SH-SY5Y (cell line): ENCODE measurements at regions not wholly inside any gene's neighbourhood (a gene's known extent, or its start where the extent isn't known, plus 50 kb on each side); places are given as distances from the start of the nearest gene placed in this dataset.

Source experiments
- GATA2 ChIP-seq: IDR thresholded peaks from 2 replicates; pipeline ENCODE4 v1.6.1; 2011; ENCODE audit warnings: mild to moderate bottlenecking, low read depth, low read length
- GATA3 ChIP-seq: IDR thresholded peaks from 2 replicates; pipeline ENCODE4 v1.6.1; 2011; ENCODE audit warnings: low read depth, mild to moderate bottlenecking, low read length, moderate library complexity

DNA sequence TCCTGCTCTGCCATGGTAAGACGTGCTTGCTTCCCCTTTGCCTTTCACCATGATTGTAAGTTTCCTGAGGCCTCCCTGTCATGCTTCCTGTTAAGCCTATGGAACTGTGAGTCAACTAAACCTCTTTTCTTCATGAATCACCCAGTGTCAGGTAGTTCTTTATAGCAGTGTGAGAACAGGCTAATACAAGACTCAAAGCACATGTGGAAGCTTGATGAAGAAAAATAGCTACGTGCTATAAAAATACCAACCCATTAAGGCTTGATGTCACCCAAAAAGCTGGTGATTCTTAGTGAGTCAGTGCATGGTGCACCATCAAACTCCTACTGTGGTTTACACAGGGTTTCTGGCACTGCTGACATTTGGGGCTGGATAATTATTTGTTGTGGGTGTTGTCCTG is 332.2 kb downstream of the TMEM167A start:
- no peak for TF ChIP-seq GATA3
- TF ChIP-seq GATA2: no peak

DNA sequence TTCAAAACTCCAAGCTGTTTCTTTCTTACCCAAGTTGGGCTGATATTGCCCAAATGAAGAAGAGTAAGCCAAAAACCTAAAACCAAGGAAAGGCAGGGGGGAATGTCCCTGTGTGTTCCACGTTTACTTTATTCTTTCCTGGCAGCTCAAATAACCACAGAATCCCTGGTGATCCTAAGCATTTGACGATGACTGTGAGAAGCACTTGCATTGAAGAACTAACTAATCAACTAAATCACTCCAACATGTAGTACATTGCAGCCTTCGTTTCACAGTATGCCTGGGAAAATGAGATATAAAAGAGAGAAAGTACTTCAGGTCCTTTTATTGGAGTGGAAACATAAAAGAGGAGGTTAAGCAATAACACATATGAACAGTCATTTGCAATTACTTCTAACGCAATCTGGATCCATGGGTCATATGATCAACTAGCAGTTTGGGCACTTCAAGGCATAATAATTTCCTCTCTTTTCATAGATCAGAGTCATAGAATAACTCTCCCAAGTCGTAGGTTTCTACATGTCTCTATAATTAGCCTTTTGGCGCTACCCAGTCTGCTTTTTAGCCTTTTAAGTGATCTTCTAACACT is 338.4 kb downstream of the TMEM167A start:
- no peak for TF ChIP-seq GATA3
- no peak for TF ChIP-seq GATA2

DNA sequence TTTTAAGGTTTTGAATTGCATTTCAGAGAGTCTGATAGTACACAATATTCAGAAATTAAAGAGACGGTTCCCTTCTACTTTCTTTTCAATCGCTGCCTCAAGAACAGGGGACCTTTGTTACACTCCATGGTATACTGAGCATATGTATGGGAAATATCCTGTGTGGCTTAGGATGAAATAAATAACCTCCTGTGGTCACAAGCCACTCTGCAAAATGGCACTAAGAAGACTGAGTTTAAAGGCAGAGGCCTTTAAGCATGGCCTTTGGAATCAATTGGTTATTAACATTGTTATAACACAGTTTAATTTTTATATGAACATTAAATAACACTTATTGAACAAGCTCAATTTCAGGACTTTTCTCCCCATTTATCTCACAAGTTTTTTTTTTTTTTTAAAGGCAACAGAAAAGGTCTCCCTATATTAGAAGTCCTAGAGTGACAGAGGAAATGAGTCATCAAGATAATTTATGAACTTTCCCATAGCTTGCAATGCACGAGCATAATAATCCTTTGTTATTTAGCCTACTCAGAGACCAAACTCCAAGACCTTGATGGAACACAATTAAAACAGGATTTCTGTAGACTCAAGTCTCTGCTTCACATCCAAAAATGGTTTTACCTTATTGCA is 341.9 kb downstream of the TMEM167A start:
- no peak for TF ChIP-seq GATA3
- no peak for TF ChIP-seq GATA2

DNA sequence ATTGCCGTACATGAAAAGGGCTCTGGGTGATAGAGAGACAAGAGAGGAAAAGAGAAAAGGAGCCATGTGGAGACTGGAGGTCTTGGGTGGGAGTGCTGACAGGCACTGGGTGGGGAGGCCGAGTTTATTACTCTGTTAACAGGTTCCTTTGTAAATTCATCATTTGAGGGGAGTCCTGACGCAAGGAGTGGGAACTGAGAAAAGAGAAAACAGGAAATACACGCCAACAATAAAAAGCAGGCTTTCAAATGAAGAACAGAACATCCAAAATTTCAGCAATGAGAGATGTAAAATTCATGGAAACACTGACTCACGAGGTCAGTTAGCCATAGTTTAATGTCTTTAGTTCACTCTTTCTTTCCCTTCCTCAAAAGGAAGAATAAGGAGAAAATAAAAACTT is 342.8 kb downstream of the TMEM167A start:
- TF ChIP-seq GATA2 (no peak), GATA3 (no peak)

DNA sequence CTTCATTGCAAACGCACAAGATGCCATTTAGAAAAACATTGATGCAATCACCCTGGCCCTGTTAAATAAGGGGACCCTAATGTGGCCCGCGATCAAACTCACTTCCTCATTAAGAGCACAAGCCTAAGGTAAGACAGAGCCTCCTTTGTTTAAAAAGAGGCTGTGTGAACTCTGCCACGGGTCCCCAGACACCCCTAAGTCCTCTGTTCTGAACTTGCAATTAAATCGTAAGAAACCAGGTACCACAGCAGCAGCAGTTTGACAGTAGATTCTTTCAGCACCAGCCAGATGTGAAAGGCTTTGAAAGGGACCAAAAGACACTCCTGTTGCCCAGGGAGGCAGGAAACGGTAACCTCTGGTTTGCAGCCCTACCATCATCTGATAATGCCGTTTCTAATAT is 346.3 kb downstream of the TMEM167A start:
- TF ChIP-seq GATA3 (no peak), GATA2 (no peak)

DNA sequence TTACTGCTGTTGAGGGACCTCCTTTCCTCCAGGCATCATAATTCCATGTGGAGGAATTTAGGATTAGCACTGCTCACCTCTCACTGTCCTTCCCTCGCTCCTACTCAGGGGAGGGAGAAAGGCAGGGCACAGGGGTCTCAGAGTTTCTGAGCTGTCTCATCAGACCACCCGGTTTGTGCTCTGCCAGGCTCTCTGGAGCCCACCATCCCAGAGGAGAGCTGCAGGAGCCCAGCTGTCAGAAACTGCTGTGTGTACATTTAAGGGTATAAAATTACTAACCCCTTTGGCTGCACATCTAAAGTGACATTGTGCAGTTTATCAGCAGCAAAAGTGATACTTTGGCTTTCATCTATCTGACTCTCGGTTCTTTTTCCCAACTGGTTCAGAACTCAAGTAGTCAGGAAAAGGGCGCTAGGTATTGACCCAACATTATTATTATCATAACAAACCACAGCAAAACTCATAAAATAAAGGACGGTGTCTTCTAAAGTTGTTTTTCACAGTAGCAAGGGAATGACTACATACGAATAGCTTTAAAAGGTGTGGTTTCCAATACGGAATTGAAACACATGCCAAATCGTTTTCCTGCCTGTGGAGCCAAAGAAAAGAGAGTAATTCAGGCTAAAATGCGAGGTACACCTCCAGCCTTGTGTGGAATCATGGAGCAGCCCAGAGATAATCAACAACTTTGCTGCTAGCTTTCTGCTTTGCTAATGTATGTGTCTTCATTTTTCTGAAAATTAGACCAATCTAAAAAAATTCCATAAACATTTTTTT is 348.1 kb downstream of the TMEM167A start:
- TF ChIP-seq GATA3 (no peak), GATA2 (no peak)

DNA sequence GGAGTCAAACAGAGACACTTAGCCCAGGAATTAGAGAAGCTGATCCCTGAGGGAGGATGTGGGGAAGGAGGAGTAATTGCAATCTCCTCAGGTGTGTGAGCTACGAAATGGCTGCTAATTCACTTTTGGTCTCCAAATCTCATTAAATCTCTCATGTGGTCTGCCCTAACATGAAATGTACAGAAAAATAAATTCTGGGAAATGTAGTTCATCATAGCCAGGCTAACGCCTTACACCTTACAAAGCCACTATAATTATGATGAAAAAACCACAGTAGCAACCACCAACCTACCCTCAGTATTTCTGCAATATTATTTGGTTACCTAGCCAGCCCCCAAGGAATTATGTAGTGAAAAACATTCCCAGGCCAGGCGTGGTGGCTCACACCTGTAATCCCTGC is 354.0 kb downstream of the TMEM167A start:
- no peak for TF ChIP-seq GATA3
- no peak for TF ChIP-seq GATA2

DNA sequence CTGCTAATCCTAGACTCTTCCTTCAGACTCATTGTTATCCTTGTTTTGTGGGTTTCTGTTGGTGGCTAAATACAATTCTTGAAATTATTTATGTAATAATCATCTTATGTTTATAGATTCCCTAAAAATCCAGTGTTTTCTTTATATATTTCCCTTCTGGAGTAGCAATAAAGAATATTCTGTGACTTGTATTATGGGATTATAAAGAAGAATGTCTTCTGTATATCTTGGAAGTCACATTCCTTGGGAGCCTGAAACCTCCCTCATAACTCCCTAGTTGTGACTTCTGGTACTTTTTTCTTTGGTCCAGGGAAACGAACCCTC is 356.1 kb downstream of the TMEM167A start:
- TF ChIP-seq GATA3 (no peak), GATA2 (no peak)

DNA sequence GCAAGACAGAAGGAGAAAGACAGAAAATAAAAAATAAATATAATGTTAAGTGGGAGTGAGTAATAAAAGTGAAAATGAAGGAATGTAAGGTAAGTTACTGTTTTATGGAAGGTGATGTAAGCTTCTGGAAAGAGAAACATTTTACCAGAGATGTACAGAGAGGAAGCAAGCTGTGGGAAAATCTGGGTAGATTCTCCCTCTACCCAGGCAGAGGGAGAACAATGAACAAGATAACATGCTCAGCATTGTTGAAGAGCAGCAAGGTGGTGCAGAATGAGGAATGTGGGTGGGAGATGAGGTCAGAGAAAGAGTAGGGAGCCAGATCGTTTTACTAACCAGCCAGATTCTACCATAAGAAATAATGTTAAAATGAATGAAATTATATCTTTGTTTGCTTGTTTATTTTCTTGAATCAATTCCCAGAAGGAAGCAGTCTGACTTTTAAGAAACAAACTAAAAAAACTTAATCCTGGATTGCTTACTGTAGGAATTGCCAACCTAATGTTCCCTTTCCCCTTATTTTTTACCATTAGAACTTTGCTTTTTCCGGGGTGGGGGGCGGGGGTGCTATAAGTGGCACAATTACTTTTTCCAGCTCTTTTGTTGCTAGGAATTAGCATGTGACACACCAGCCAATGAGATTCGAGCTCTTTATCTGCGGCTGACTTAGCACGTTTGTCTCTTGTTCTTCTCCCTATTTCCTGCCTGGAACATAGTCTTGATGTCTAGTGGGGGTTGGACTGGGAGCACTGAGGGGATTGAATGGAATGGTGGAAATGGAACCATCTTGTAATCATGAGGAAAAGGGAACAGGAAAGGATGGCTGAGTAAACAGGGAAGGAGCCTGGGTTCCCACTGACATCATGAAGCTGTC is 356.7 kb downstream of the TMEM167A start:
- no peak for TF ChIP-seq GATA3
- TF ChIP-seq GATA2: no peak

DNA sequence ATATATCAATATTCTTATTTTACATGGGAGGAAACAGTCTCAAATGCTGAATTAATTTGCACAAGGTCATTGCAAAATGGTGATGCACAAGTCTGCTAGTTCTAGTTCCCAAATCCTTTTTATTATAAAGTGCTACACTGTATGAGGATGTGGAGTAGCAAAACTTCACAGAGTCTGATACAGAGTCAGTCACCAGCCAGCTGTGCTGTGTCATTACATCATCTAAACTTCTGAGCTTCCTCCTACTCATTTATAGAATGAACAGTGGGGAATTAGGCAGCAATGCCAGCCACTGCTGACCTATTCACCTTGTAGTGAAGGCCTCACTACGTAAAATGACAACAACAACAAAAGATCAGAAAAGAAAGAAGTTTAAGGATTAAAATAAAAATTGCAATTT is 357.8 kb downstream of the TMEM167A start:
- TF ChIP-seq GATA3 (no peak), GATA2 (no peak)

DNA sequence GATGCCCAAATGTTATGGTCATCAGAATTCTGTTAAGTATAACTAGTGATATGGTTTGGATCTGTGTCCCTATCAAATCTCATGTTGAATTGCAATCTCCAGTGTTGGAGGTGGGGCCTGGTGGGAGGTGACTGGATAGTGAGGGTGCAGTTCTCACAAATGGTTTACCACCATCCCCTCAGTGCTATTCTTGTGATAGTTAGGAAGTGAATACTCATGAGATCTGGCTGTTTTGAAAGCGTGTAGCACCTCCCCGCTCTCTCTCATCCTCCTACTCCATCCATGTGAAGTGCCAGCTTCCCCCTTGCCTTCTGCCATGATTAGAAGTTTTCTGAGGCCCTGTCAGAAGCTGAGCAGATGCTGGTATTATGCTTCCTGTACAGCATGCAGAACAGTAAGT is 359.5 kb downstream of the TMEM167A start:
- TF ChIP-seq GATA2: no peak

DNA sequence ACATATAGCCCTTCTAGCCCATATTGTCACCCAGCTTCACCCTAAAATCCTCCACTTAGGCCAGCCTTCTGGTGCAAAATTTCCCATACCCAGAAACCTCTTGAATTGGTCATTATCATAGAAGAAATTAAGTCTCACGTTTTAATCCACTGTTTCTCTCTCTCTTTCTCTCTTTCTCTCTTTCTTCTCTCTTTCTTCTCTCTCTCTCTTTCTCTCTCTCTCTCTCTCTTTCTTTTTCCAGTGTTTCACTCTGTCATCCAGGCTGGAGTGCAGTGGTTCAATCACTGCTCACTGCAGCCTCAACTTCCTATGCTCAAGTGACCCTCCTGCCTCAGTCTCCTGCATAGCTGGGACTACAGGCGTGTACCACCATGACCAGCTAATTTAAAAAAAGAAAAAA is 363.4 kb downstream of the TMEM167A start:
- TF ChIP-seq GATA2 (no peak), GATA3 (no peak)

DNA sequence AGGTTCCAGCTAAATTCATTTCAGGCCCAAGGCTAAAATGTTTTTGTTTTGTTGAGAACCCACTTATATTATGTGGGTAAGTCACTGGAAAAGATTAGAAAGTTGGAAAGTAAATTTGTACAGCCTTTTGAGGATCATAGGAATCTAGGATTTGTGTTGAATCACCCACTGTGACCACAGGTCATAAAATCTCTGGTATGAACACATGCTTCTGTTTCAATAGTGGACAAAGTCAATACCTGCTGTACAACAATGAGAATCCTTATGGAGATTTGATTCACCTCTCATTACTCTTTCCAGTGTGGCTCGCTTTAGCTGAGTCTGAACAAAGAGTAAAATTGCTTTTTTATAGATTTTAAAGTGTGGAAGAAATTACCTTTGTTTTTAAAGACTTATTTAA is 369.5 kb downstream of the TMEM167A start:
- TF ChIP-seq GATA3 (no peak), GATA2 (no peak)

DNA sequence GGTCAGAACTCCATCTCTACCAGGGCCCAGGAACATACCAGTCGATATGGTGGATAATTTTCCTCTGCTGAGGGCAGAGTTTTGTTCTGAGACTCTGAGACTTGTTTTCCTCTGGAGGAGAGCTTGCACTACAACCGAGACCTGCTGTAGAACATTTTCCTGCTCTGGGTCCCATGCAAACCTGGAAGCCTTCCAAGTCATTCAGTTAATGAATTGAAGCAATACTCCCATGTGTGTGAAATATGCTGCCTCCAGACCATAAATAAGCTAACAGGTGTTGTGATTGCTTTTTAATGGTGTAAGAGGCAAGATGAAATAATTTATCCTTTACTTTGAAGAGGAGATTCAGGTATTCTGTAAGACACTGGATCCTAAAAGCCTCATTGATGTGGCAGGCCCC is 372.8 kb downstream of the TMEM167A start:
- no peak for TF ChIP-seq GATA2
- TF ChIP-seq GATA3: no peak
